ENCODE measurements at regions not wholly inside any gene's neighbourhood (a gene's known extent, or its start where the extent isn't known, plus 50 kb on each side); places are given as distances from the start of the nearest gene placed in this dataset.
"Not testable (repeated sequence)": the region's sequence is repeated elsewhere in the genome, so short reads cannot be mapped to it uniquely, and the experiment has no call there.

DNA sequence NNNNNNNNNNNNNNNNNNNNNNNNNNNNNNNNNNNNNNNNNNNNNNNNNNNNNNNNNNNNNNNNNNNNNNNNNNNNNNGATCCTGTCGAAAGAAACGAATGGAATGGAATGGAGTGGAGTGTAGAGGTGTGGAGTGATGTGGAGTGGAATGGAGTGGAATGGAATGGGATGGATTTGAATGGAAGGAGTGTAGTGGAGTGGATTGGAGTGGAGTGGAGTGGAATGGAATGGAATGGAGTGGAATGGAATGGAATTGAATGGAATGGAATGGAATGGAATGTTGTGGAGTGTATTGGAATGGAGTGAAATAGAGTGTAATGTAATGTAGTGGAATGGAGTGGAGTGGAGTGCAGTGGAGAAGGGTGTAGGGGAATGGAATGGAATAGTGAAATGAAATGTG lies 1275.4 kb upstream of the TPTE start:
- H3K4me3 ChIP-seq; H3K27ac ChIP-seq; H3K27me3 ChIP-seq; intact Hi-C loops (cut with DNase I; ENCODE audit: low total_unique reads); H3K36me3 ChIP-seq; H3K4me1 ChIP-seq: not testable (repeated sequence)
- peak in 1 of 2 donors; percentile 1 for DNase-seq (ENCODE audit: low spot score in 2 of 2)
- peaks cover 22 to 28% of the 10 kb centered on the region in 2 donors for H3K9me3 ChIP-seq

DNA sequence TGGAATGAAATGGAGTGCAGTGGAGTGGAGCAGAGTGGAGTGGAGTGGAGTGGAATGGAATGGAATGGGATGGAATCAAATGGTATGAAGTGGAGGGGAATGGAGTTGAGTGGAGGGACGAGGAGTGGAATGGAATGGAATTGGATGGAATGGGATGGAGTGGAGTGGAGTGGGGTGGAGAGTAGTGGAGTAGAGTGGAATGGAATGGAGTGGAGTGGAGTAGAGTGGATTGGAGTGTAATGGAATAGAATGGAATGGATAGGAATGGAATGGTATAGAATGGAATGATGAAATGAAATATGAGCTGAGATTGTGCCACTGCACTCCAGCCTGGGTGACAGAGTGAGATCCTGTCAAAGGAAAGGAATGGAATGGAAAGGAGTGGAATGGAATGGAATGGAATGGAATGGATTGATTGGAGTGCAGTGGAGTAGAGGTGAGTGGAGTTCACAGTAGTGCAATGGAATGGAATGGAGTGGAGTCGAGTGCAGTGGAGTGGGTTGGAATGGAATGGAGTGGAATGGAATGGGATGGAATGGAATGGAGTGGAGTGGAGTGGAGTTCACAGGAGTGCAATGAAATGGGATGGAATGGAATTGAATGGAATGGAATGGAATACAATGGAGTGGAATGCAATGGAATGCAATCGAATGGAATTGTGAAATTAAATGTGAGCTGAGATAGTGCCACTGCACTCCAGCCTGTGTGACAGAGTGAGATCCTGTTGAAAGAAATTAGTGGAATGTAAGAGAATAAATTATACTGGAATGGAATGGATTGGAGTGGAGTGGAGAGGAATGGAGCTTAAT lies 1274.7 kb upstream of the TPTE start:
- H3K4me1 ChIP-seq; H3K27me3 ChIP-seq; H3K36me3 ChIP-seq; intact Hi-C loops (cut with DNase I; ENCODE audit: low total_unique reads); H3K27ac ChIP-seq: not testable (repeated sequence)
- Histone ChIP-seq H3K4me3 (peak overlapping the region in 1 of 3 donors; percentile 0), H3K9me3 (peaks cover 22 to 28% of the 10 kb centered on the region in 2 donors)
- peak in 1 of 2 donors; percentile 16 for DNase-seq (ENCODE audit: low spot score in 2 of 2)

DNA sequence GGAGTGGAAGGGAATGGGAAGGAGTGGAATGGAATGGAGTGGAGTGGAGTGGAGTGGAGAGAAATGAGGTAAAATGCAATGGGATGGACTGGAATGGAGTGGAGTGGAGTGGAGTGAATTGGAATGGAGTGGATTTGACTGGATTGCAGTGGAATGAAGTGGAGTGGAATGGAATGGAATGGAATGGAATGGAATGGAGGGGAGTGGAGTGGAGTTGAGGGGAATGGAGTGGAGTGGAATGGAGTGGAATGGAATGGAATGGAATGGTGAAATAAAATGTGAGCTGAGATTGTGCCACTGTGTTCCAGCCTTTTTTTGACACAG lies 1274.1 kb upstream of the TPTE start:
- Histone ChIP-seq H3K9me3 (peaks cover 22 to 28% of the 10 kb centered on the region in 2 donors), H3K4me3 (peak overlapping the region in 1 of 3 donors; percentile 0)
- H3K27ac ChIP-seq; intact Hi-C loops (cut with DNase I; ENCODE audit: low total_unique reads); H3K4me1 ChIP-seq; DNase-seq (ENCODE audit: low spot score in 2 of 2); H3K27me3 ChIP-seq; H3K36me3 ChIP-seq: not testable (repeated sequence)

DNA sequence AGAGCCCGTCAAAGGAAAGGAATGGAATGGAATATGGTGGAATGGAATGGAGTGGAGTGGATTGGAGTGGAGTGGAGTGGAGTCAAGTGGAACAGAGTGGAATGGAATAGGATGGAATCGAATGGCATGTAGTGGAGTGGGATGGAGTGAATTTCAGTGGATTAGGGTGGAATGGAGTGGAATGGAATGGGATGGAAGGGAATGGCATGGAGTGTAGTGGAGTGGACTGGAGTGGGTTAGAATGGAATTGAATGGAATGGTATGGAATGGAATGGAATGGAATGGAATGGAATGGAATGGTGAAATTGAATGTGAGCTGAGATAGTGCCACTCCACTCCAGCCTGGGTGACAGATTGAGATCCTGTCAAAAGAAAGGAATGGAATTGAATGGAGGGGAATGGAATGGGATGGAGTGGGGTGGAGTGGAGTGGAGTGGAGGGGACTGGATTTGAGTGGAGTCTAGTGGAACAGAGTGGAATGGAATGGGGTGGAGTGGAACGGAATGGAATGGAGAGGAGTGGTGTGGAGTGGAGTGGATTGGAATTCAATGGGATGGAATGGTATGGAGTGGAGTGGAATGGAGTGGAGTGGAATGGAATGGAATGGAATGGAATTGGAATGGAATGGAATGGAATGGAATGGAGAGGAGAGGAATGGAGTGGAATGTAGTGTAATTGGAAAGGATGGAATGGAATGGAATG lies 1273.6 kb upstream of the TPTE start:
- H3K27ac ChIP-seq; H3K4me1 ChIP-seq; H3K36me3 ChIP-seq; intact Hi-C loops (cut with DNase I; ENCODE audit: low total_unique reads); H3K4me3 ChIP-seq; H3K27me3 ChIP-seq: not testable (repeated sequence)
- H3K9me3 ChIP-seq, result peaks cover 22 to 28% of the 10 kb centered on the region in 2 donors
- peak in 1 of 2 donors; percentile 1 for DNase-seq (ENCODE audit: low spot score in 2 of 2)
